Cardiac fibroblast (primary cell): ENCODE measurements at regions not wholly inside any gene's neighbourhood (a gene's known extent, or its start where the extent isn't known, plus 50 kb on each side); places are given as distances from the start of the nearest gene placed in this dataset.
A peak's percentile ranks its signal among the peaks of the same experiment; 100 is the strongest.
"Not testable (repeated sequence)": the region's sequence is repeated elsewhere in the genome, so short reads cannot be mapped to it uniquely, and the experiment has no call there.

Experiments used
- DNase-seq, 2 donors: peaks; one replicate each; pipeline versions ENCODE4 v3.0.0 to v3.0.0-alpha.2; 2010; ENCODE audit warnings: low read depth in 2 of 2
- H3K4me3 ChIP-seq, 2 donors: replicated peaks in 1 of 2; 1 replicate in 1 of 2; 2 replicates in 1 of 2; pipeline ENCODE4 v1.5.1; 2011; ENCODE audit warnings: low read depth in 2 of 2, low read length in 2 of 2, mild to moderate bottlenecking in 2 of 2, moderate library complexity in 1 of 2
- CTCF ChIP-seq: IDR thresholded peaks from one replicate; pipeline ENCODE4 v1.5.1; 2011; ENCODE audit warnings: low read depth, mild to moderate bottlenecking, low read length, inconsistent platforms

DNA sequence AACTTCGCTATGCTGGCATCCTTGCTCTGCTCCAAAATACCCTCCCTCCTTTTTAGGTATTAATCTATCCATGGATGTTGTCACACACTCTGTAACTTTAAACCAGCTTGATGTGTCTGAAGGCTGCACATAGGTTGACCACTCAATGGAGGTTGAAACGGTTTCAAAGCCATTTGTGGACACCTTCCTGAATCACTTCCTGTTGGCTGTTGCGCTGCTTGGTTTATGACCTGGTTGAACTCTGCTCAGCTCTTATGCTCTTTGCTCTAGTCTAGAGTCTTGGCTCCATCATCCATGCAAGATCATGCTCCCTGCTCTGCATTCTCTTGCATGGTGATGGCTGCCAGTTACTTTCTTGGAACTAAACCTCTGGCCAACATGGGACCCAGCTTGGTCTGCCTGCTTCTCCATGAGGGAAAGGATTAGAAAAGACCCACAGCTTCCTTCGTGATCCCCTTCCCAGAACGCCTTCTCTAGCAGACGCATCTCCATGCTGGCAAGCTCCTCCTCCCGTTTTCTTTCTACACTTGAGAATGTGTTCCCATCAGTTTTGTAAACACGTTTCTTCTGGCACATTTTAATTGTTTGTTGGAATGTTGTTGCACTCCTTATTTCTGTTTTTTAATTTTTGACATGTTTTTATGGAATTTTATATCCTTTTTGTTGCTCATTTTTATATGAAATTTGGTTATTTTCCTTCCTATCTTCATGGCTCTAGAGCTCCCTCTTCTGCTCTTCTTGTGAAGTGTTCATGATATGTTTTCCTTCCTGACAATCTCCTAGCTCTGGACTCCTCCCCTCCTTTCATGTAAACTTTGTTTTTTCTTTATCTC is 149.8 kb downstream of the XPNPEP1 start:
- peak; percentile 46 to 66 for DNase-seq
- no peak overlapping the region for H3K4me3 ChIP-seq
- TF ChIP-seq CTCF = peak; percentile 64

- no peak overlapping the region for H3K4me3 ChIP-seq
- DNase-seq = no peak
- no peak for TF ChIP-seq CTCF
Measured at GRCh38 chr10:109770663-109771062, 152.6 kb downstream of the XPNPEP1 start.

GRCh38 chr10:109769966-109770365 is 153.3 kb downstream of the XPNPEP1 start:
- no peak for TF ChIP-seq CTCF
- no peak overlapping the region for H3K4me3 ChIP-seq

DNA sequence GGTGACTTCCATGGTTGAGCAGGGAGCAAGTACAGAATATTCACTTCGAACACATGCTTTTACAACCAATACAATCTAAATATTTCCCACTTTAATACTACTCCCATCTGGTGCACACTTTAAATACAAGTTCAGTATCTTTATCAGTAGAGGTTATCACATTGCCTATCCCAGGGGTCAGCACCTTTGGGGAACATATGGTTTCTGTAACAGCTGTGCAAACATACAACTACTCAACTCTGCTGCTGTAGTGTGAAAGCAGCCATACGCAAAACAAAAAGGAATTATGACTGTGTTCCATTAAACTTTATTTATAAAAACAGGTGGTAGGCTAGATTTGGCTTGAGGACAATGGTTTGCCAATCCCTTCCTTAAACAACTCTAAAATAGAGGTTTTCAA is 157.5 kb downstream of the XPNPEP1 start:
- no peak for TF ChIP-seq CTCF
- no peak for DNase-seq
- no peak overlapping the region for H3K4me3 ChIP-seq

More at GRCh38 chr10:109769966-109770365, 153.3 kb downstream of the XPNPEP1 start:
- no peak for DNase-seq

- no peak for TF ChIP-seq CTCF
Measured at GRCh38 chr10:109762555-109762954, 160.8 kb downstream of the XPNPEP1 start.

GRCh38 chr10:109757670-109758069 is 165.6 kb downstream of the XPNPEP1 start:
- peak; percentile 4 for TF ChIP-seq CTCF
- peak in 1 of 2 donors; percentile 26 for DNase-seq
- not testable (repeated sequence) for H3K4me3 ChIP-seq

More at GRCh38 chr10:109762555-109762954, 160.8 kb downstream of the XPNPEP1 start:
- DNase-seq = no peak
- no peak overlapping the region for H3K4me3 ChIP-seq
